ENCODE measurements at regions not wholly inside any gene's neighbourhood (a gene's known extent, or its start where the extent isn't known, plus 50 kb on each side); places are given as distances from the start of the nearest gene placed in this dataset.

- FAIRE-seq (no peak), DNase-seq (ENCODE audit: low read depth, low spot score) (no peak), ATAC-seq (no peak)
- Histone ChIP-seq H3K4me3 (no peak overlapping the region), H3K4me2 (ENCODE audit: control insufficient read depth, insufficient read depth) (no peak overlapping the region), H3K27me3 (replicated peaks in 1 of 2; ENCODE audit: control insufficient read depth in 2 of 2, insufficient read depth in 2 of 2, low read length in 1 of 2) (no peaks in the 10 kb centered on the region), H3K9me3 (replicated peaks; ENCODE audit: control insufficient read depth, insufficient read depth, low read length) (no peaks in the 10 kb centered on the region), H3K27ac (ENCODE audit: control insufficient read depth, insufficient read depth) (no peak overlapping the region), H3K36me3 (ENCODE audit: control insufficient read depth in 2 of 2, insufficient read depth in 2 of 2, low read length in 1 of 2) (no peaks in the 10 kb centered on the region), H3K79me2 (ENCODE audit: control insufficient read depth, insufficient read depth, low read length) (no peaks in the 10 kb centered on the region), H4K20me1 (ENCODE audit: control insufficient read depth, insufficient read depth) (no peaks in the 10 kb centered on the region), H3K4me1 (ENCODE audit: control insufficient read depth, insufficient read depth, low read length) (no peaks in the 10 kb centered on the region), H3K9ac (ENCODE audit: control insufficient read depth, insufficient read depth, low read length) (no peak overlapping the region), H2AFZ (ENCODE audit: control insufficient read depth, low read depth, low read length) (no peak overlapping the region)
- ChIA-PET SMC1A (ENCODE audit: uncharacterized antibody, unreplicated experiment) (no interaction called here), CTCF (no interaction called here), POLR2A (no interaction called here), RAD21 (ENCODE audit: unreplicated experiment) (interaction anchor here (1.3 kb wide), 1 partner anchor 76 kb away, joined by 3 read pairs; the partner anchor contains the start of gene TMPO)
- TF ChIP-seq TCF3 (IDR thresholded peaks at IDR 0.05; ENCODE audit: borderline replicate concordance, insufficient read depth, low read depth, low read length) (no peak), EP300 (IDR thresholded peaks at IDR 0.05; ENCODE audit: borderline replicate concordance in 1 of 2, control insufficient read depth in 1 of 2, low read depth in 2 of 2, low read length in 2 of 2) (no peak), KAT2A (conservative IDR thresholded peaks at IDR 0.05; ENCODE audit: control insufficient read depth, low read depth, low read length) (no peak), IRF5 (IDR thresholded peaks at IDR 0.05; ENCODE audit: borderline replicate concordance) (no peak), NFXL1 (IDR thresholded peaks at IDR 0.05; ENCODE audit: borderline replicate concordance) (no peak), IRF4 (IDR thresholded peaks at IDR 0.05; ENCODE audit: low read depth, low read length) (no peak), SMARCA5 (IDR thresholded peaks at IDR 0.05) (no peak), TBL1XR1 (IDR thresholded peaks at IDR 0.05; ENCODE audit: low read depth, low read length) (no peak)
- intact Hi-C loops (cut with micrococcal nuclease; ENCODE audit: unreplicated experiment) (no loop called here), in situ Hi-C loops (cut with MboI) (loop anchor here (25.0 kb wide), 1 partner anchor 547 kb away; no protein-coding TSS in a partner anchor)
- 14% methylated on average over 4 of the region's 4 CpGs for WGBS (ENCODE audit: insufficient coverage, insufficient replicate concordance, low lambda C conversion rate, missing lambda C conversion rate)
- no TSS peak for BruUV-seq (replicated peaks)
Observed at GRCh38 chr12:98439981-98440581, 75.3 kb upstream of the TMPO start.
